ENCODE measurements at regions not wholly inside any gene's neighbourhood (a gene's known extent, or its start where the extent isn't known, plus 50 kb on each side); places are given as distances from the start of the nearest gene placed in this dataset.

- Histone ChIP-seq H3K9me2 (replicated peaks; ENCODE audit: insufficient read depth) (no peaks in the 10 kb centered on the region), H3K4me3 (no peak overlapping the region), H3K4me1 (ENCODE audit: insufficient read depth) (no peaks in the 10 kb centered on the region), H2AFZ (no peak overlapping the region), H4K20me1 (ENCODE audit: insufficient read depth, poor library complexity, severe bottlenecking) (no peaks in the 10 kb centered on the region), H3K79me2 (no peaks in the 10 kb centered on the region), H3K4me2 (no peak overlapping the region), H3K36me3 (replicated peaks; ENCODE audit: insufficient read depth, low read depth) (no peaks in the 10 kb centered on the region), H3K27me3 (no peaks in the 10 kb centered on the region), H3K9me3 (ENCODE audit: low read depth) (no peaks in the 10 kb centered on the region), H3K27ac (no peak overlapping the region)
- DNase-seq (ENCODE audit: low spot score): no peak
- TF ChIP-seq CTCF (IDR thresholded peaks at IDR 0.05; ENCODE audit: poor library complexity) (no peak), EZH2phosphoT487 (IDR thresholded peaks at IDR 0.05; ENCODE audit: low read depth, severe bottlenecking, unreplicated experiment) (no peak), EZH2 (IDR thresholded peaks at IDR 0.05; ENCODE audit: borderline replicate concordance) (no peak)
- 52% methylated on average over 7 of the region's 7 CpGs for WGBS (ENCODE audit: low lambda C conversion rate, missing lambda C conversion rate)
Observed at GRCh38 chr4:108559068-108559793, 61.1 kb upstream of the RPL34 start.

GRCh38 chr4:108556588-108557200 lies 63.7 kb upstream of the RPL34 start:
- H3K27ac ChIP-seq: no peak overlapping the region
- no peak overlapping the region for H3K4me3 ChIP-seq
- no peaks in the 10 kb centered on the region for H3K27me3 ChIP-seq
- no peaks in the 10 kb centered on the region for H4K20me1 ChIP-seq (ENCODE audit: insufficient read depth, poor library complexity, severe bottlenecking)
- TF ChIP-seq CTCF (IDR thresholded peaks at IDR 0.05; ENCODE audit: poor library complexity): no peak
- TF ChIP-seq EZH2phosphoT487 (IDR thresholded peaks at IDR 0.05; ENCODE audit: low read depth, severe bottlenecking, unreplicated experiment): no peak
- TF ChIP-seq EZH2 (IDR thresholded peaks at IDR 0.05; ENCODE audit: borderline replicate concordance): no peak
- H3K36me3 ChIP-seq (replicated peaks; ENCODE audit: insufficient read depth, low read depth): no peaks in the 10 kb centered on the region
- no peak for DNase-seq (ENCODE audit: low spot score)
- H3K4me2 ChIP-seq: no peak overlapping the region
- no peaks in the 10 kb centered on the region for H3K9me2 ChIP-seq (replicated peaks; ENCODE audit: insufficient read depth)
- H3K4me1 ChIP-seq (ENCODE audit: insufficient read depth): no peaks in the 10 kb centered on the region
- no peaks in the 10 kb centered on the region for H3K9me3 ChIP-seq (ENCODE audit: low read depth)
- no peaks in the 10 kb centered on the region for H3K79me2 ChIP-seq
- 88% methylated on average over 5 of the region's 5 CpGs for WGBS (ENCODE audit: low lambda C conversion rate, missing lambda C conversion rate)
- no peak overlapping the region for H2AFZ ChIP-seq

GRCh38 chr4:108556166-108556565 lies 64.2 kb upstream of the RPL34 start:
- Histone ChIP-seq H3K79me2 (no peaks in the 10 kb centered on the region), H3K9me3 (ENCODE audit: low read depth) (no peaks in the 10 kb centered on the region), H3K36me3 (replicated peaks; ENCODE audit: insufficient read depth, low read depth) (no peaks in the 10 kb centered on the region), H2AFZ (no peak overlapping the region), H3K27ac (no peak overlapping the region), H3K4me3 (no peak overlapping the region), H3K4me2 (no peak overlapping the region), H4K20me1 (ENCODE audit: insufficient read depth, poor library complexity, severe bottlenecking) (no peaks in the 10 kb centered on the region), H3K27me3 (no peaks in the 10 kb centered on the region), H3K4me1 (ENCODE audit: insufficient read depth) (no peaks in the 10 kb centered on the region), H3K9me2 (replicated peaks; ENCODE audit: insufficient read depth) (no peaks in the 10 kb centered on the region)
- no peak for DNase-seq (ENCODE audit: low spot score)
- TF ChIP-seq EZH2phosphoT487 (IDR thresholded peaks at IDR 0.05; ENCODE audit: low read depth, severe bottlenecking, unreplicated experiment): no peak
- WGBS (ENCODE audit: low lambda C conversion rate, missing lambda C conversion rate): 78% methylated on average over 5 of the region's 5 CpGs

- Histone ChIP-seq H2AFZ (no peak overlapping the region), H3K4me3 (no peak overlapping the region), H3K9me2 (replicated peaks; ENCODE audit: insufficient read depth) (no peaks in the 10 kb centered on the region), H3K9me3 (ENCODE audit: low read depth) (no peaks in the 10 kb centered on the region), H3K4me2 (no peak overlapping the region), H4K20me1 (ENCODE audit: insufficient read depth, poor library complexity, severe bottlenecking) (no peaks in the 10 kb centered on the region), H3K4me1 (ENCODE audit: insufficient read depth) (no peaks in the 10 kb centered on the region), H3K79me2 (no peaks in the 10 kb centered on the region), H3K27me3 (no peaks in the 10 kb centered on the region), H3K36me3 (replicated peaks; ENCODE audit: insufficient read depth, low read depth) (no peaks in the 10 kb centered on the region), H3K27ac (no peak overlapping the region)
- WGBS (ENCODE audit: low lambda C conversion rate, missing lambda C conversion rate): 63% methylated on average over 1 of the region's 1 CpG
- TF ChIP-seq EZH2 (IDR thresholded peaks at IDR 0.05; ENCODE audit: borderline replicate concordance) (no peak), CTCF (IDR thresholded peaks at IDR 0.05; ENCODE audit: poor library complexity) (no peak), EZH2phosphoT487 (IDR thresholded peaks at IDR 0.05; ENCODE audit: low read depth, severe bottlenecking, unreplicated experiment) (no peak)
- no peak for DNase-seq (ENCODE audit: low spot score)
Observed at GRCh38 chr4:108555701-108556100, 64.7 kb upstream of the RPL34 start.
